SIG-M5 treated with dmso at 0.1 percent for 504 hours (cell line): ENCODE measurements at regions not wholly inside any gene's neighbourhood (a gene's known extent, or its start where the extent isn't known, plus 50 kb on each side); places are given as distances from the start of the nearest gene placed in this dataset.
"Not testable (repeated sequence)": the region's sequence is repeated elsewhere in the genome, so short reads cannot be mapped to it uniquely, and the experiment has no call there.

ENCODE experiments used
- DNase-seq: peaks from one replicate; lab custom pipeline; 2025; ENCODE audit not compliant: unreplicated experiment; lab: John Stamatoyannopoulos, UW

- no peak for DNase-seq
Observed at GRCh38 chr1:30368651-30369240, 354.6 kb downstream of the MATN1 start.

GRCh38 chr1:30366911-30367310 lies 356.5 kb downstream of the MATN1 start:
- no peak for DNase-seq

GRCh38 chr1:30366199-30366598 lies 357.2 kb downstream of the MATN1 start:
- no peak for DNase-seq

GRCh38 chr1:30365596-30365995 lies 357.8 kb downstream of the MATN1 start:
- DNase-seq, result no peak

- no peak for DNase-seq
Observed at GRCh38 chr1:30363031-30363430, 360.4 kb downstream of the MATN1 start.

- no peak for DNase-seq
Observed at GRCh38 chr1:30362603-30362990, 360.8 kb downstream of the MATN1 start.

- DNase-seq, result not testable (repeated sequence)
Observed at GRCh38 chr1:30361890-30362602, 361.3 kb downstream of the MATN1 start.

- DNase-seq, result no peak
Observed at GRCh38 chr1:30360753-30361152, 362.6 kb downstream of the MATN1 start.

- DNase-seq, result no peak
Observed at GRCh38 chr1:30360281-30360680, 363.1 kb downstream of the MATN1 start.

- DNase-seq, result no peak
Observed at GRCh38 chr1:30359539-30360220, 363.7 kb downstream of the MATN1 start.

- no peak for DNase-seq
Observed at GRCh38 chr1:30358500-30358899, 364.9 kb downstream of the MATN1 start.

GRCh38 chr1:30356839-30357238 lies 366.5 kb downstream of the MATN1 start:
- no peak for DNase-seq

GRCh38 chr1:30354410-30354809 lies 369.0 kb downstream of the MATN1 start:
- DNase-seq, result no peak

GRCh38 chr1:30353637-30354036 lies 369.7 kb downstream of the MATN1 start:
- peak; percentile 1 for DNase-seq

- no peak for DNase-seq
Observed at GRCh38 chr1:30348147-30348546, 375.2 kb downstream of the MATN1 start.

- DNase-seq, result peak; percentile 20
Observed at GRCh38 chr1:30345491-30346130, 377.8 kb downstream of the MATN1 start.

- no peak for DNase-seq
Observed at GRCh38 chr1:30343562-30343961, 379.8 kb downstream of the MATN1 start.

GRCh38 chr1:30342535-30343141 lies 380.7 kb downstream of the MATN1 start:
- no peak for DNase-seq

GRCh38 chr1:30340934-30341333 lies 382.5 kb downstream of the MATN1 start:
- no peak for DNase-seq

GRCh38 chr1:30339866-30340265 lies 383.5 kb downstream of the MATN1 start:
- DNase-seq, result no peak

- no peak for DNase-seq
Observed at GRCh38 chr1:30338765-30339164, 384.6 kb downstream of the MATN1 start.

GRCh38 chr1:30337324-30337620 lies 386.1 kb downstream of the MATN1 start:
- no peak for DNase-seq
